PC-3 (cell line): ENCODE measurements at regions not wholly inside any gene's neighbourhood (a gene's known extent, or its start where the extent isn't known, plus 50 kb on each side); places are given as distances from the start of the nearest gene placed in this dataset.

Experiments
- EZH2 ChIP-seq: fragments of 300-600 bp; sonication (generic); IDR thresholded peaks from one replicate; pipeline ENCODE4 v1.6.1; 2017; ENCODE audit warnings: antibody characterized with exemption, mild to moderate bottlenecking, low read length; ENCODE audit not compliant: unreplicated experiment
- EZH2phosphoT487 ChIP-seq: fragments of 300-600 bp; sonication (generic); IDR thresholded peaks from 2 replicates; pipeline ENCODE4 v1.6.1; 2018; ENCODE audit warnings: mild to moderate bottlenecking, antibody characterized with exemption, low read length, borderline replicate concordance
- TF ChIP-seq, protein P1 (sequence below): fragments of 300-600 bp; sonication (generic); conservative IDR thresholded peaks from 2 replicates; pipeline ENCODE4 v1.5.1; 2017; ENCODE audit warnings: antibody characterized with exemption, low read depth, mild to moderate bottlenecking, low read length

DNA sequence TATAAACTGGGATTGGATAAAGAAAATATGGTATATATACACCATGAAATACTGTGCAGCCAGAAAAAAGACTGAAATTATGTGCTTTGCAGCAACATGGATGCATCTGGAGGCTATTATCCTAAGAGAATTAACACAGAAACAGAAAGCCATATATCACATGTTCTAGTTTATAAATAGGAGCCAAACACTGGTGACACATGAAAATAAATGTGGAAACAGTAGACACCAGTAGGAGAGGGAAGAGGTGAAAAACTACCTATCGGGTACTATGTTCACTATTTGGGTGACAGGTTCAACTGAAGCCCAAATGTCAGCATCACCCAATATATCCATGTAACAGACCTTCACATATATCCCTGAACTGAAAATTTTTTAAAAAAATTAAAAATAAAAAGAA is 725.1 kb downstream of the C4orf33 start:
- TF ChIP-seq, protein P1, sequence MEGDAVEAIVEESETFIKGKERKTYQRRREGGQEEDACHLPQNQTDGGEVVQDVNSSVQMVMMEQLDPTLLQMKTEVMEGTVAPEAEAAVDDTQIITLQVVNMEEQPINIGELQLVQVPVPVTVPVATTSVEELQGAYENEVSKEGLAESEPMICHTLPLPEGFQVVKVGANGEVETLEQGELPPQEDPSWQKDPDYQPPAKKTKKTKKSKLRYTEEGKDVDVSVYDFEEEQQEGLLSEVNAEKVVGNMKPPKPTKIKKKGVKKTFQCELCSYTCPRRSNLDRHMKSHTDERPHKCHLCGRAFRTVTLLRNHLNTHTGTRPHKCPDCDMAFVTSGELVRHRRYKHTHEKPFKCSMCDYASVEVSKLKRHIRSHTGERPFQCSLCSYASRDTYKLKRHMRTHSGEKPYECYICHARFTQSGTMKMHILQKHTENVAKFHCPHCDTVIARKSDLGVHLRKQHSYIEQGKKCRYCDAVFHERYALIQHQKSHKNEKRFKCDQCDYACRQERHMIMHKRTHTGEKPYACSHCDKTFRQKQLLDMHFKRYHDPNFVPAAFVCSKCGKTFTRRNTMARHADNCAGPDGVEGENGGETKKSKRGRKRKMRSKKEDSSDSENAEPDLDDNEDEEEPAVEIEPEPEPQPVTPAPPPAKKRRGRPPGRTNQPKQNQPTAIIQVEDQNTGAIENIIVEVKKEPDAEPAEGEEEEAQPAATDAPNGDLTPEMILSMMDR, result no peak
- TF ChIP-seq EZH2phosphoT487 (no peak), EZH2 (no peak)
